Globus pallidus (tissue), 1 donor: ENCODE measurements at regions not wholly inside any gene's neighbourhood (a gene's known extent, or its start where the extent isn't known, plus 50 kb on each side); places are given as distances from the start of the nearest gene placed in this dataset.

Source experiments
- DNase-seq: peaks from one replicate; pipeline ENCODE4 v3.0.0-alpha.2; 2015; ENCODE audit warnings: low spot score

DNA sequence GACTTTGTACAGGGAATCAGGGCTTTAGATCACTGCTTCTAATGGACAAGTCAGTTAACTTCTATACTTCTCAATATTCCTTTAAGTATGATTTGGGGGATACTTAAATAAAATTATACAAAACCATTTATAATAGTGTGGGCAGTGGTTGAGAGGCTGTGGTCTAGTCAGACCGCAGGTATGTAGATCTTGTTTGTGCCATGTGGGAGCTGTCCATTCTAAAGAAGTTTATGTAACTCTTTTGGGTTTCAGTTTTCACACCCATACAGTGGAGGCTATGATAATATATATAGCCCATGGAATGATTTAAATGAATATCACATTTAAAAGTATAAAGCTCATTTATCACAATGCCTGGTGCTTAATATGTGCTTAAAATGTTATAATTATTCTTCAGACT, 654.3 kb upstream of the KIF2B start:
- no peak for DNase-seq

DNA sequence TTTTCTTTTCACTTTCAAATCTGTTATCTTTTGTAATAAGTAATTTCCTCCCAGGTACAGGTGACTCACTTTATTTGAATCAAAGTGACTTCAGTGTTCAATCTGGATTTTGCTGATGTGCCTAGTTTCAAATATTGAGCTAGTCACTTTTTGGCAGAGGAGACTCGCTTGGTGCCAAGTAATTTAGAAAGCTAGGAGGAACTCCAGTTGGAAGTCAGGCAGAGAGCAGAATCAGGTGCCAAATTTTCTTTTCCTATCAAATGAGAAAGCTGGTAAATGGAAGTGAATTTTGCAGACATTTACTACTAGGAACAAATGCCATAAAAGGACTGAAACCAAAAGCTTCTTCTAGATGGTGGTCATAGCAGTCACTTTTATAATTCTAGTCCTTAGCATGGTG, 656.0 kb upstream of the KIF2B start:
- no peak for DNase-seq

DNA sequence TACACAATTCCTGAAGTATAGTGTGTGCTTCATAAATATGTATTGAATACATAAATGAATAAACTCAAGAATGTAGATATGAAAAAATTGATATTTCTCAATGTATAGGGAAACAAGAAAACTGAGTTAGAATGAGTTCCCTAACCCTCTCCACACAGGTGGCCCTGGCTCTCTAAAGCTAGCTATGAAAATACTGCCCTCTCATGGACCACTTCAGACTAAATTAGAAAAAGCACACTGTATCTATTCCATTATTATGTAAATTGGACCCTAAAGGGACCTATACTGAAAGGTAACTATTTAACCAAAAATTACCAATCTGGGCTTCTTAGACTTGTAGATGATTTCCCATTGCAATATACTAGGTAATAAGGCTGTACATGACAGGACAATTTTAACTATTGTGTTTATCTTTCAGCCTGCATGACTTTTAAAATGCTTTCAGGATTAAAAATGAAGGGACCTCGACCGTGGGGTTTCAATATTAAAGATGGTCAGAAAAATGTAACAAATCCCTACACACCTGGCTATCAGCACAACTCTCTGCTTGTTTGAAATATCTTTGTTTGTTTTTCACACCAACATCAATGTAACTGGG, 672.5 kb upstream of the KIF2B start:
- DNase-seq: no peak

GRCh38 chr17:53149316-53149715, 673.4 kb upstream of the KIF2B start:
- no peak for DNase-seq

DNA sequence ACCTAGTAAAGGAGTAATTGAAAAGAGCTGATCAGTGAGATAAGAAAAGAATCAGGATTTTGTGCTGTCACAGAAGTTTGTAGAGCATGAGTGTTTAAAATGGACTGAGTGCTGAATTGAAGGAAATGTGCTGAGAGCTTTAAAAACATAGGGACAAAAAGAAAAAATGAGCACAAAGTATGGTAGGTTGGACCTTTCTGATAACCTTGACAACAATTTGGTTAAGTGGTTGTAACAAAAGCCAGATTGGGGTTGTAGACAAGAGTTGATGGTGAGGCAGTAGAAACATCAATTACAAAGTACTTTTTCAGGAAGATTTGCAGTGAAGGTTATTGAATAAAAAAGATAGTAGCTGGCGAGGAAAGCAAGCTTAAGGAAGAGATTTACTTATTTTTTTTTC, 674.7 kb upstream of the KIF2B start:
- DNase-seq: no peak

GRCh38 chr17:53142890-53143289, 679.8 kb upstream of the KIF2B start:
- no peak for DNase-seq

- no peak for DNase-seq
These were observed 681.0 kb upstream of the KIF2B start for GRCh38 chr17:53141731-53142130.

DNA sequence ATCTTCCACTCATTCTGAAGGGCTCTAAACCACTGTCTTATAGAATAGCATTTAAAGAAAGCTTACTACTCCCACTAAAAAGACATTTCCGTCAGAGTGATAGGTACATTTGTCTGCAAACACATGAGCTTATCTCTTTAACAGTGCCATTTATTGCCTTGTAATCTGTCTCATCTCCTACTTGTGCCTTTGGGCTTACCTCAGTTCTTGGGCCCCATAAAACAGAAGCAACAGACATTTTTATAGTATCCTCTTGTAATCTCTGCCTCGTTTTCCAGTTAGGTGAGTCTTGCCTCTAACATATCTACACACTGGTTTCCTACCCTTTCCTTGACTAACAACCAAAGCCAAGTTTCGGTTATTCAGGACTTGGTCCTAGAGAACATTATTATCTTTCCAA, 681.4 kb upstream of the KIF2B start:
- DNase-seq: no peak

DNA sequence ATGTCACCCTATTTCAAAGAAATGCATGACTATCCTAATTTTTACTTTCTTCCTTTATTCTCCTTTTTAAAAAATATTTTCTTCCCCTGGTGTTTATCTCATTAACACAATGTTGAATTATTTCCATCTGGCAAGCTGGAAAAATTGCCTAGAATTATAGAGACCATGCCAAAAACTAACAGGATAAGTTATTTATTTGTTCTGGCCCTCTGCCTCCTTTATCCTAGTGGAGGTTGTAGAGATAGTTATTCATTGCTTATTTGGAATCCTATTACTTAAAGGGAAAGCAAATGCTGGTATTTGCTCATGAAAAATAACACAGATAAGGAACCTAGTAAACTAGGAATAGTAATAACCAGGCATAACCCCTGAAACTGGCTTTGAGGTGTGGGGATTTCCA, 684.9 kb upstream of the KIF2B start:
- DNase-seq: no peak

DNA sequence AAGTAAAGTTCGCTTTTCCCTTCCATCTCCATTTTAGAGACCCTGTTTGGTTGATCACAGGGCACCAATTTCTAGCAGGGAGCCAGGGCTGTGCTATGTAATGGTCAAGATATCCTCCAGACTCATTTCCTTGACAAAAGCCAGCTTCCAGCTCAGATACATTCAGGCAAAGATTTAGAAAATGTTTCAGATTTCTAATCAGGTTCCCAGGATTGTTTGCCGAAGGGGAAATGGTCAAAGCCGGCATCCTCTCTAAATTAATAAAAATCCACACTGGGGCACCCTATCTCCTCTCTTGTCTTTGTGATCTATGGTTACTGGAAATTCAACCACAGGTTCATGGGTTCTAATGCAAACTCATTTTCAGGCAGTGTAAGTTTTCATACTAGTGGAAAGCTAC, 686.8 kb upstream of the KIF2B start:
- no peak for DNase-seq

DNA sequence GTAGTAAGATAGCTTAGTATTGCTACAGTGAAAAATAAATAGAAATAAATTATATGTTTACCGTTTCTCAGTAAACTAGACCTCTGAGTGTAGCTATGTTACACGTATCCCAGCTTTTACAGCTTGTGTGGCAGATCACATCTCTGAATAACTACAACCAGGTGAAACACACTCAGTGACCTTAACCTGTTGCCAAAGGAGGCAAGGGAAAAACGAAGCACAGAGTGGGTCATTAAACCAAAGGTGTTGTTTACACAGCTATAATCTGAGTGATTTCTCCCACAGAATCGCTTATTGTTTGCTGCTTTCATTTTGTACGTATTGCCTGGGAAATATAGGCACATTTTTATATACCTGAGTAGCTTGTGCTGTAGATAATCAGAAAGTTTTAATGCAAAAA, 688.2 kb upstream of the KIF2B start:
- DNase-seq: no peak

- no peak for DNase-seq
These were observed 688.9 kb upstream of the KIF2B start for GRCh38 chr17:53133876-53134275.

GRCh38 chr17:53129863-53130262, 692.9 kb upstream of the KIF2B start:
- DNase-seq: no peak

GRCh38 chr17:53127331-53127730, 695.4 kb upstream of the KIF2B start:
- no peak for DNase-seq

- DNase-seq: no peak
These were observed 699.8 kb upstream of the KIF2B start for GRCh38 chr17:53122966-53123365.

- DNase-seq: no peak
These were observed 703.0 kb upstream of the KIF2B start for GRCh38 chr17:53119773-53120172.

GRCh38 chr17:53118948-53119347, 703.8 kb upstream of the KIF2B start:
- no peak for DNase-seq

DNA sequence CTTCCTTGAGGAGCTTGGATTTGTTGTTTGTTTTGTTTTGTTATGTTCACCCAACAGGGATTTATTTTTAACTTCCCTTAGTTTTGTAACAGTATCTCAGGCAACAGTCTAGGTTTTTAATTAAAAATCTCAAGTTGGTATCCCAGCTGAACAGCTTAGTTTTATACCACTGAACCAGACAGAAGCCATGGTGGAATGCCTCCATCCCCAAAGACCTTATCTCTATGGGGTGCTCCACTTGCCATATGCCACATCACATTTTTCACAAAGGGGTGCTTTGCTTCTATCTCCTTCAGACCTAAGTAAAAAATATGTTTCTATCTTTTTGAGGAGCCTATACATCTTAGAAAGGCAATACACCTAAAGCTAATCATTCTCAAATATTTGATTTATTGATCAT, 715.8 kb upstream of the KIF2B start:
- no peak for DNase-seq

DNA sequence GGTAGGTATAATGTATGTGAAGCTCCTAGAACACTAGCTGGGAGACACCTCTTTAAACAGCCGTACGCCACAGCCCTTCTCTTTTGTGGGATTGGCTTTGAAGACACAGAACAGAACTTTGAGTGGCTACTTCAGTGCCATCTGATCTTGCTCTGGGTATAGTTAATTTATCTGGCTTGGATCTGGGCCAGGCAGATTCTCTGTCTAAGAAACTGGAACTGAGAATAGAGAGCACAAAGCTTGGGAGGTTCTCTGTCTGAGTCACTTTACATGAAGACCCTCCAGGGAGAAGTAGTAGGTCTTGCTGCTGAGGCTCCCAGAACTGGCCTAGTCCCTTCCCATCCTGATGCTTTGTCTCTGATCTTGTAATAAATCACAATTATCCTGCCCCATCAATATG, 721.0 kb upstream of the KIF2B start:
- DNase-seq: no peak

- DNase-seq: no peak
These were observed 722.6 kb upstream of the KIF2B start for GRCh38 chr17:53100126-53100525.

DNA sequence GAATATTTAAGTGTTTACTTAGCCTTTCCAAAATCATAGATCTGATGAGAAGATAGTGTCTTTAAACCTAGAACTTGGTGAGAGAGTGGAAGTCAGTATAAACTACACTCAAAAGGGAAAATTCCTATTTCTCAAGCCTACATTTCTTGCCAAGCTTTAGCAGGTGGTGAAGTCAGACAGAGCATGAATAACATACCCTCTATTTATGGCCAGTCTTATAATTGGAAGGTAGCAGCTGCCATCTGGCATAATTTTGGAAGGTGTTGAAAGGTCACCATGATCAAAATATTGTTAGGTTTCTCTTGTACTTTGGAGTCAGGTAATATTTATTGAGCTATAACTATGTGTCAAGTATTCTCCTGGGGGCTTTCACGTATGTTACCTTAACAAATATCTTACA, 729.3 kb upstream of the KIF2B start:
- no peak for DNase-seq

DNA sequence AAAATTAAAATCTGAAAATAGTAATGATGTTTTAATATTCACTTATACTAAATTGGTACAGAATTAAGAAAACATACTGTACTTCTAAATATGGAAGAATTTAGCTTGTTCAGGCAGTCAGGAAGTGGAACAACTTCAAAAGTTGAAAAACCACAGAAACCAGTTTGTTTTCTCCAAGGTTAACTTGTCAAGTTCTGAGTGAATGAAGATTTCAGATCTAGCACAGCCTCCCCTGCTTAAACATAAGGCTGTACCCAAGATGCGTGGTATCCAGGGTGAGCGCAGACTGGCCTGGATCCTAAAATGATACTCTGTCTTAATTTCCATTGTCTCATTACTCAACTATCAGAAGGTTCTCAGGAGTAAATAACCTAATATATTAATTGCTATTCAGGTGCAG, 730.7 kb upstream of the KIF2B start:
- DNase-seq: no peak

DNA sequence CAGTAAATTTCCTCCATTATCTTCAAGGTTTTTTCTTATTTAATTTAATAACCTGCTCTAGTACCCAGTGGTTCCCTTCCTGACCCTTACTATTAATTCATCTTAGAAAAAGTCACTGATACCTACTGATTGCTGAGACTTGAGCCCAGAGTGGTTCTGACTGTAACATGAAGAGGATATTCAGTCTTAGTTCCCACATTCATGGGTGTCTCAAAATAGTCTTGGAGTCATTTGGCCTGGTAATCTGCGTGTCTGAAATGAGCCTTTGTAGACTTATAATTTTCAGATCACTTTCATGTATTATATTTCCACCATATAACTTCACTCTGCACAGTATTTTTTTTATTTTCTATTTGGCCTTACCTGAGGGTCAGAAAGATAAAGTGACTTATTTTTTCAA, 732.0 kb upstream of the KIF2B start:
- DNase-seq: no peak

DNA sequence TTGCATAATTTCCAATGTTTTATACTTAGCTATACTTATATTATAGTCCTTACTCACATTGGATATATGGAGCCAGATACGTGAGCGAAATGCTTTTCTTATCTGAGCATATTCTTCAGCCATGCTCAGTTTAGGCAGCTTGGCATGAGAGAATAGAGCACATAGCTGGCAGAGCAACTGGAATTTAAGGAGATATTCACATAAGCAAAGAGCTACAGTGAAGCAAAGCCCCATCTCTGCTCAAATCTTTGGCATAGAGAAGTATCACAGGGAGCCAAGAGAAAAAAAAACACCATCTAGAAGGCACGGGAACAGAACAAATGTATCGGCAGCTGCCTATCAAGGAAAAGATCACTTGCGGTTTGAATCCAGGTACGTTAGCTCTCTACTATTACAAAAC, 734.2 kb upstream of the KIF2B start:
- no peak for DNase-seq

- DNase-seq: no peak
These were observed 761.3 kb upstream of the KIF2B start for GRCh38 chr17:53061446-53061845.
